Activated CD4-positive, alpha-beta T cell treated with anti-CD3 and anti-CD28 coated beads, Interleukin-2, amount 50 U/mL, for 16 hours (primary cell): ENCODE measurements at regions not wholly inside any gene's neighbourhood (a gene's known extent, or its start where the extent isn't known, plus 50 kb on each side); places are given as distances from the start of the nearest gene placed in this dataset.
"Not testable (repeated sequence)": the region's sequence is repeated elsewhere in the genome, so short reads cannot be mapped to it uniquely, and the experiment has no call there.

Experiments
- DNase-seq: peaks from one replicate; pipeline ENCODE4 v3.0.0-alpha.2; 2020

- DNase-seq: peak; percentile 55
These were observed 81.6 kb upstream of the MANSC4 start for GRCh38 chr12:27861428-27862167.

GRCh38 chr12:27859648-27860047, 79.6 kb upstream of the MANSC4 start:
- no peak for DNase-seq

GRCh38 chr12:27857006-27857405, 77.0 kb upstream of the MANSC4 start:
- not testable (repeated sequence) for DNase-seq

- DNase-seq: no peak
These were observed 72.7 kb upstream of the MANSC4 start for GRCh38 chr12:27852742-27853141.
